Pons (tissue), 1 donor: ENCODE measurements at regions not wholly inside any gene's neighbourhood (a gene's known extent, or its start where the extent isn't known, plus 50 kb on each side); places are given as distances from the start of the nearest gene placed in this dataset.
"Not testable (repeated sequence)": the region's sequence is repeated elsewhere in the genome, so short reads cannot be mapped to it uniquely, and the experiment has no call there.

Experiments
- DNase-seq: peaks from one replicate; pipeline ENCODE4 v3.0.0-alpha.2; 2016; ENCODE audit warnings: low spot score

GRCh38 chr9:27672718-27673117 lies 99.4 kb upstream of the C9orf72 start:
- peak; percentile 26 for DNase-seq

- DNase-seq: no peak
Observed at GRCh38 chr9:27673641-27674040, 100.4 kb upstream of the C9orf72 start.

GRCh38 chr9:27675354-27675753 lies 102.1 kb upstream of the C9orf72 start:
- no peak for DNase-seq

- no peak for DNase-seq
Observed at GRCh38 chr9:27676827-27677226, 103.5 kb upstream of the C9orf72 start.

GRCh38 chr9:27679338-27679737 lies 106.1 kb upstream of the C9orf72 start:
- no peak for DNase-seq

GRCh38 chr9:27683181-27683580 lies 109.9 kb upstream of the C9orf72 start:
- DNase-seq: no peak

GRCh38 chr9:27688954-27689353 lies 115.7 kb upstream of the C9orf72 start:
- no peak for DNase-seq

- DNase-seq: not testable (repeated sequence)
Observed at GRCh38 chr9:27690816-27691215, 117.5 kb upstream of the C9orf72 start.

GRCh38 chr9:27699621-27700020 lies 126.3 kb upstream of the C9orf72 start:
- no peak for DNase-seq

GRCh38 chr9:27701016-27701415 lies 127.7 kb upstream of the C9orf72 start:
- no peak for DNase-seq

GRCh38 chr9:27701587-27701986 lies 128.3 kb upstream of the C9orf72 start:
- no peak for DNase-seq

GRCh38 chr9:27703216-27703980 lies 130.1 kb upstream of the C9orf72 start:
- no peak for DNase-seq

GRCh38 chr9:27711241-27711640 lies 138.0 kb upstream of the C9orf72 start:
- no peak for DNase-seq

GRCh38 chr9:27712806-27713205 lies 139.5 kb upstream of the C9orf72 start:
- DNase-seq: no peak

GRCh38 chr9:27714388-27714787 lies 141.1 kb upstream of the C9orf72 start:
- no peak for DNase-seq

GRCh38 chr9:27715651-27716050 lies 142.4 kb upstream of the C9orf72 start:
- no peak for DNase-seq

GRCh38 chr9:27717991-27718390 lies 144.7 kb upstream of the C9orf72 start:
- DNase-seq: no peak

- no peak for DNase-seq
Observed at GRCh38 chr9:27719711-27720110, 146.4 kb upstream of the C9orf72 start.

- no peak for DNase-seq
Observed at GRCh38 chr9:27722866-27723265, 149.6 kb upstream of the C9orf72 start.

- peak; percentile 87 for DNase-seq
Observed at GRCh38 chr9:27726244-27727081, 153.2 kb upstream of the C9orf72 start.

GRCh38 chr9:27732494-27732893 lies 159.2 kb upstream of the C9orf72 start:
- no peak for DNase-seq

GRCh38 chr9:27743490-27743889 lies 170.2 kb upstream of the C9orf72 start:
- no peak for DNase-seq

GRCh38 chr9:27747450-27747849 lies 174.2 kb upstream of the C9orf72 start:
- DNase-seq: no peak
